SK-N-MC (cell line): ENCODE measurements at regions not wholly inside any gene's neighbourhood (a gene's known extent, or its start where the extent isn't known, plus 50 kb on each side); places are given as distances from the start of the nearest gene placed in this dataset.
"Not testable (repeated sequence)": the region's sequence is repeated elsewhere in the genome, so short reads cannot be mapped to it uniquely, and the experiment has no call there.

ENCODE experiments used
- DNase-seq: peaks from one replicate; pipeline ENCODE4 v3.0.0-alpha.2; 2011; ENCODE audit warnings: low read depth, low spot score
- H3K27ac ChIP-seq: fragments of 200-600 bp; sonication (generic); 2 replicates; pipeline ENCODE4 v1.5.1; 2016; ENCODE audit warnings: mixed run types
- H3K36me3 ChIP-seq: fragments of 200-600 bp; sonication (generic); 2 replicates; pipeline ENCODE4 v1.6.1; 2017; ENCODE audit warnings: antibody characterized with exemption, low read length, mixed read lengths; ENCODE audit not compliant: insufficient read depth
- H3K4me3 ChIP-seq: fragments of 200-600 bp; sonication (generic); 2 replicates; pipeline ENCODE4 v1.5.1; 2016
- H3K9ac ChIP-seq: fragments of 200-600 bp; sonication (generic); 2 replicates; pipeline ENCODE4 v1.8.0; 2017; ENCODE audit warnings: mixed run types, mixed read lengths; ENCODE audit not compliant: insufficient read length
- H3K9me3 ChIP-seq: fragments of 200-600 bp; sonication (generic); 2 replicates; pipeline ENCODE4 v1.6.1; 2017; ENCODE audit warnings: low read depth, mild to moderate bottlenecking, antibody characterized with exemption, low read length, moderate library complexity, mixed read lengths
- EZH2 ChIP-seq: fragments of 200-600 bp; sonication (generic); IDR thresholded peaks from one replicate; pipeline ENCODE4 v1.6.1; 2017; ENCODE audit warnings: antibody characterized with exemption
- FOXP2 ChIP-seq: optimal IDR thresholded peaks from 2 replicates; pipeline ENCODE3; 2011; ENCODE audit warnings: mild to moderate bottlenecking, moderate library complexity; ENCODE audit not compliant: insufficient read depth; ENCODE audit errors: extremely low read length, control extremely low read depth
- POLR2AphosphoS5 ChIP-seq: IDR thresholded peaks from 2 replicates; pipeline ENCODE4 v1.6.1; 2012; ENCODE audit warnings: mild to moderate bottlenecking, low read depth, low read length, borderline replicate concordance

DNA sequence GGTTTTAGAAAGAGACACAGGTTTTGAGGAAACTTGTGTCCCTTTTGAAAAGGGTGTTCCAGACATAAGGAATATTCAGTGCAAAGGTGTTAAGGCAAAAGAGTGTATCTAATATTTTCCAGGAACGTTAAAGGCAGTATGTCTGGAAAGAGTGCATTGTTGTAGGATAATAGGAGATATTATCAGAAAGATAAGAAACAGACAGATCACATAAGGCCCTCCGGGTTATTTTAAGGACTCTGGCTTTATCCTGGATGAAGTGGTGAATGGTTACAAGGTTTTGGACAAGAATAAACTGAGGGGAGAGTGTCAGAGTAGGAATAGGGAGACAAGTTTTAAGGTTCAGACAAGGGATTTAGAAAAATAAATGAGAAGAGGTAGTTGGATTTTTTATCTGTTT lies 493.7 kb upstream of the GRM7 start:
- H3K9ac ChIP-seq, result no peak overlapping the region
- H3K36me3 ChIP-seq, result no peaks in the 10 kb centered on the region
- no peaks in the 10 kb centered on the region for H3K9me3 ChIP-seq
- DNase-seq, result no peak
- no peak for TF ChIP-seq POLR2AphosphoS5
- TF ChIP-seq FOXP2, result no peak
- TF ChIP-seq EZH2, result no peak
- no peak overlapping the region for H3K27ac ChIP-seq
- no peak overlapping the region for H3K4me3 ChIP-seq

DNA sequence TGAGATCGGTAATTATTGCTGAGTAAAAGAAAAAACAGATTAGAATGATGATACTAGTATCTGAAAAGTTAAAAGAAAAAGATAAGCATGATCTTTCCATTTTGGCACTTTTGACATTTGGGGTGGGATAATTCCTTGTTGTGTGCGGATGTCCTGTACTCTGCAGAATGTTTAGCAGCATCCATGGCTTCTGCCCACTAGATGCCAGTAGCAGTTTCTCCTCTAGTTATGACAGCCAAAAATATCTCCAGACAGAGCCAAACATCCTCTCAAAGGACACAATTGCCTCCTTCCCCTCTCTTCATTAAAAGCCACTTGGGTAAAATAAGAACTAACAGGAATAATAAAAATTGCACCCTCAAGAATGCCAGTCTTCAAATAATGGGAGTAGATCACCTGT lies 468.8 kb upstream of the GRM7 start:
- no peak overlapping the region for H3K9ac ChIP-seq
- DNase-seq, result no peak
- no peak for TF ChIP-seq POLR2AphosphoS5
- TF ChIP-seq EZH2, result no peak
- TF ChIP-seq FOXP2, result no peak
- no peak overlapping the region for H3K27ac ChIP-seq
- no peaks in the 10 kb centered on the region for H3K9me3 ChIP-seq
- H3K36me3 ChIP-seq, result no peaks in the 10 kb centered on the region
- H3K4me3 ChIP-seq, result no peak overlapping the region

DNA sequence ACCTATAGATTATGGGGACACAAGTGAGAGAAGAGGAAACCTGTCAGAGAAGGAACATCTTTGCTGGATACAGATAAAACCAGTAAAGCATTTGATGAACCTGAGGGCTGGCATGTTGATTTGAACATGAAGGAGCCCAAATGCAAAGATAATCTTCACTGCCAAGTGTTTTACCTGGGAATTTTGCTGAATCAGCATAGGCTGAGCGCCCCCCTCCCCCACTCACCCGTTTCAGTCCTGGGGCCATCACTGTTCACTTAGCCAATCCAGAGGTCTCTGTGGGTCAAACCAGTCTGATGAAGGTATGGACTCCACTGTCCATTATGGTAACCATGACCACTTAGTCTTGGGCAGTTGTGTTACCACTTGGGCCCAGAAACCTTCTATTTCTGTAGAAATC lies 466.0 kb upstream of the GRM7 start:
- Histone ChIP-seq H3K4me3 (no peak overlapping the region), H3K9me3 (no peaks in the 10 kb centered on the region), H3K36me3 (no peaks in the 10 kb centered on the region), H3K27ac (no peak overlapping the region), H3K9ac (no peak overlapping the region)
- TF ChIP-seq POLR2AphosphoS5, result no peak
- no peak for TF ChIP-seq FOXP2
- no peak for TF ChIP-seq EZH2
- no peak for DNase-seq

DNA sequence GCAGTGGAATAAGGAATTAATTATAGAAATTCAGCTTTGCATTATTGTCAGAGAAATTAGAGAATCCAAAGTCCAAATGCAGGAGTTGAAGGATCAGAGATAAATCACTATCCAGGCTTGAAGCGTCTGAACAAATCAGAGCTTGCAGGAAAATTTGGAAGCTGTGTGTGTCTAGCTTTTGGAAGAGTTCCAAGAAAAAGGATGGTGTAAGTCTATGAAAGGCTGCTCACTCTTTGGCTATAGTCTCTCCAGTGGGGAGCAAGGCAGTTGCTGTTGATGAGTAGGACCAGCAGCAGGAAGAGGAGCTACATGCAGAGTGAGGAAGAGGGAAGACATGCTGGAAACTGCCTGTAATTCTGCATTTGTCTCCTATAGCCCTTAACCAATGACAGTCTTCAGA lies 464.3 kb upstream of the GRM7 start:
- Histone ChIP-seq H3K9me3 (no peaks in the 10 kb centered on the region), H3K4me3 (no peak overlapping the region), H3K27ac (no peak overlapping the region), H3K9ac (no peak overlapping the region), H3K36me3 (no peaks in the 10 kb centered on the region)
- TF ChIP-seq FOXP2 (no peak), EZH2 (no peak), POLR2AphosphoS5 (no peak)
- no peak for DNase-seq

DNA sequence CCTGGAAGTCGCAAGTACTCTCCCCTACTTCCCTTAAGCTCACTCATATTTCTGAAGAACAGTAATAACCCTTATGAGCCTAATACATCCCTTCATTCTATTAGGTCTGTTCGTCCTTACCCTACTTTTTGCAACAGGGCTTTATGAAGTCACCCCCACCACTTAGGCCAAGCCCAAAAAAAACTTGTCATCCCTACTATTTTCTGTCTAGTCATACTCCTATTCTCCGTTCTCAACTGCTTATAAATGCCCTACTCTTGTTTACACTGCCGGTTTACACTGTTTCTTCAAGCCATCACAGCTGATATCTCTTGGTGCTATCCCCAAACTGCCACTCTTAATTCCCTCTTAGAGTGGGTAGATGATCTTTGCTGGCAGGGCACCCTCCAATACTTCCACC lies 458.2 kb upstream of the GRM7 start:
- not testable (repeated sequence) for DNase-seq, H3K9ac ChIP-seq, H3K4me3 ChIP-seq, H3K9me3 ChIP-seq, H3K27ac ChIP-seq, H3K36me3 ChIP-seq

DNA sequence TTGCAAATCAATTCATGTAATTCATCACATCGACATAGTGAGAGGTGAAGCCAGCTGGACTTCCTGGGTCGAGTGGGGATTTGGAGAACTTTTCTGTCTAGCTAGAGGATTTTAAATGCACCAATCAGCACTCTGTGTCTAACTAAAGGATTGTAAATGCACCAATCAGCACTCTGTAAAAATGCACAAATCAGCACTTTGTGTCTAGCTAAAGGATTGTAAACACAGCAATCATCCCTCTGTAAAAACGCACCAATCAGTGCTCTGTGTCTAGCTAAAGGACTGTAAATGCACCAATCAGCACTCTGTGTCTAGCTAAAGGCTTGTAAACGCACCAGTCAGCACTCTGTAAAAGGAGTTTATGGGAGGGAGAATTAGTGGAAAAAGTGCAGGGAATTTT lies 454.0 kb upstream of the GRM7 start:
- H3K4me3 ChIP-seq, H3K9me3 ChIP-seq, DNase-seq, H3K27ac ChIP-seq, H3K9ac ChIP-seq, H3K36me3 ChIP-seq: not testable (repeated sequence)

DNA sequence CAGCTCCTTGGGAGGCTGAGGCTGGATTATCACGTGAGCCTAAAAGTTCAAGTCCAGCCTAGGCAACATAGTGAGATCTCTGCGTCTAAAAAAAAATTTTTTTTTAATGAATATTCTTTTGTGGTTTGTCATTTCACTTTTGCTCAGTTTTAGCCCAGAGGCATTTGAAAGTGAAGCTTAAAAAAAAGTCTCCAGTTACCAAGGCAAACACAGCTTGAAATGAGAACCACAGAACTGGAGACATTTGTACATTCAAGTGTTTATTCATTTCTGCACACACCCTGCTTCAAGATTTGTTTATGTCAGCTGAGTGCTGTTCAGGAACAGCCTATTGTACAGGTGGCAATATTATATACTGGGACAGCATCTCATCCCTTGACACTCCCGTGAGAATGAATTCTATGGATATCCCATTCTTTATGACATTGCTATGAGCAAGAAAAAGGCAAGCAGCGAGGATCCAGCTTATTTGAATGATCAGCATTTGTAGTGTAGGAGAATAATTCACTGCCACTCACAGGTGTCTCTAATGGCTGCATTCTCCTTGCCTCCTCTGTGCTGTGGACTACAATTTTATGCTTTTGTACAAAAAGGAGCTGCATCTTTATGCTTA lies 444.8 kb upstream of the GRM7 start:
- Histone ChIP-seq H3K9me3 (no peaks in the 10 kb centered on the region), H3K27ac (no peak overlapping the region), H3K9ac (no peak overlapping the region), H3K4me3 (no peak overlapping the region), H3K36me3 (no peaks in the 10 kb centered on the region)
- DNase-seq, result no peak
- no peak for TF ChIP-seq EZH2
- no peak for TF ChIP-seq POLR2AphosphoS5
- TF ChIP-seq FOXP2, result no peak

DNA sequence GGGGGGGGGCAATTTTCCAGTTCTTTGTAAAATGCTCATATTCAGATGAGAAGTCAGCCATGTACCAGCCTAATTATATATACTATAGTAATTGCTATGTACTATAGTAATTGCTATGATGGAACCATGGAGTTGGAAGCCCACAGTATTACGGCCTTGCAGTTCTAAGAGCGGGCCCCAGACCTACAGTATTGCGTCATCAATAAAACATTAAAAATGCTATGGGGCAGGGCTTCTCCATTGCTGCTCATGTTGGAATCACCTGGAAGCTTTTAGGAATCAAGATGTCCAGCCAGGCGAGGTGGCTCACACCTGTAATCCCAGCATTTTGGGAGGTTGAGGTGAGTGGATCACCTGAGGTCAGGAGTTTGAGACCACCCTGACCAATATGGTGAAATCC lies 443.7 kb upstream of the GRM7 start:
- TF ChIP-seq FOXP2 (no peak), POLR2AphosphoS5 (no peak), EZH2 (no peak)
- DNase-seq, result no peak
- Histone ChIP-seq H3K4me3 (no peak overlapping the region), H3K36me3 (no peaks in the 10 kb centered on the region), H3K9ac (no peak overlapping the region), H3K9me3 (no peaks in the 10 kb centered on the region), H3K27ac (no peak overlapping the region)

DNA sequence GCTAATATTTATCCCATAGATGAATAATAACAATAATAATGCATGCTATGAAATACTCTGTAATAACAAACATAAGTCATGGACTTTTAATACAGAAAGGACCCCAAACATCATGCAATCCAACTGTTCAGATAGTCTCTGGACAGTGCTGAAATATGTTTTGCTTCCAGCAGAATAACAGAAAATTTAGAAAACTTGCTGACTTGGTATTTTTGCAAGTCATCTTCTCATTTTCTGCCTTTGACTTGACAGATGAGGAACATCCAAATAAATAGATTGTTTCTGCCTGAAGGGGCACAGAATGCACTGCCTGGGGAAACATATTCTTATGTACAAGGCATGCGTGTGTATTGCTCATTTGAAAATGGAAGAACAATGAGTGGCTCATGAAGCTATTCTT lies 442.4 kb upstream of the GRM7 start:
- Histone ChIP-seq H3K36me3 (no peaks in the 10 kb centered on the region), H3K9me3 (no peaks in the 10 kb centered on the region), H3K4me3 (no peak overlapping the region), H3K9ac (no peak overlapping the region), H3K27ac (no peak overlapping the region)
- TF ChIP-seq POLR2AphosphoS5 (no peak), FOXP2 (no peak), EZH2 (no peak)
- DNase-seq, result no peak
